GM23248 (cell line): ENCODE measurements at regions not wholly inside any gene's neighbourhood (a gene's known extent, or its start where the extent isn't known, plus 50 kb on each side); places are given as distances from the start of the nearest gene placed in this dataset. TPM values are rescaled to one million over a fixed set of nuclear protein-coding genes. Genes with fewer than 3 reads are reported as not detected.

Experiments
- DNase-seq: peaks from one replicate; pipeline ENCODE4 v3.0.0-alpha.2; 2015
- H2AFZ ChIP-seq: fragments of 200-600 bp; sonication (generic); 2 replicates; pipeline ENCODE4 v1.6.1; 2016; ENCODE audit warnings: antibody characterized with exemption
- H3F3A ChIP-seq: fragments of 200-600 bp; sonication (generic); 2 replicates; pipeline ENCODE4 v1.6.1; 2016; ENCODE audit warnings: mild to moderate bottlenecking, antibody characterized with exemption, mixed run types; ENCODE audit not compliant: insufficient read depth
- H3K27ac ChIP-seq: fragments of 200-600 bp; sonication (generic); 2 replicates; pipeline ENCODE4 v1.5.1; 2016; ENCODE audit warnings: mild to moderate bottlenecking
- H3K27me3 ChIP-seq: fragments of 200-600 bp; sonication (generic); replicated peaks from 2 replicates; pipeline ENCODE4 v1.6.1; 2016; ENCODE audit warnings: mild to moderate bottlenecking; ENCODE audit not compliant: insufficient read depth
- H3K36me3 ChIP-seq: fragments of 200-600 bp; sonication (generic); 2 replicates; pipeline ENCODE4 v1.6.1; 2016; ENCODE audit warnings: low read depth, mild to moderate bottlenecking
- H3K4me1 ChIP-seq: fragments of 200-600 bp; sonication (generic); 2 replicates; pipeline ENCODE4 v1.6.1; 2016; ENCODE audit warnings: mild to moderate bottlenecking; ENCODE audit not compliant: insufficient read depth
- H3K4me2 ChIP-seq: fragments of 200-600 bp; sonication (generic); one replicate; pipeline ENCODE4 v1.6.1; 2016; ENCODE audit warnings: mild to moderate bottlenecking; ENCODE audit not compliant: unreplicated experiment
- H3K4me3 ChIP-seq: fragments of 200-600 bp; sonication (generic); 2 replicates; pipeline ENCODE4 v1.5.1; 2016; ENCODE audit warnings: mild to moderate bottlenecking
- H3K79me2 ChIP-seq: fragments of 200-600 bp; sonication (generic); 2 replicates; pipeline ENCODE4 v1.6.1; 2016; ENCODE audit warnings: mild to moderate bottlenecking; ENCODE audit not compliant: insufficient read depth
- H3K9ac ChIP-seq: fragments of 200-600 bp; sonication (generic); 2 replicates; pipeline ENCODE4 v1.6.1; 2016; ENCODE audit warnings: mild to moderate bottlenecking
- H3K9me2 ChIP-seq: fragments of 200-600 bp; sonication (generic); 2 replicates; pipeline ENCODE4 v1.6.1; 2016; ENCODE audit warnings: mixed run types, mild to moderate bottlenecking, moderate library complexity; ENCODE audit not compliant: insufficient read depth
- H3K9me3 ChIP-seq: fragments of 200-600 bp; sonication (generic); one replicate; pipeline ENCODE4 v1.6.1; 2017; ENCODE audit warnings: low read depth
- H4K20me1 ChIP-seq: fragments of 200-600 bp; sonication (generic); 2 replicates; pipeline ENCODE4 v1.6.0; 2016; ENCODE audit not compliant: insufficient read depth
- EZH2 ChIP-seq: fragments of 200-600 bp; sonication (generic); IDR thresholded peaks from 2 replicates; pipeline ENCODE4 v1.6.1; 2018; ENCODE audit warnings: antibody characterized with exemption, mild to moderate bottlenecking; ENCODE audit not compliant: insufficient read depth, poor library complexity, severe bottlenecking
- EZH2phosphoT487 ChIP-seq: fragments of 200-600 bp; sonication (generic); IDR thresholded peaks from 2 replicates; pipeline ENCODE4 v1.6.1; 2018; ENCODE audit warnings: antibody characterized with exemption, moderate library complexity, mild to moderate bottlenecking, low read depth; ENCODE audit not compliant: insufficient read depth
- WGBS, 2 experiments: methylation state at CpG; one replicate each; pipeline ENCODE4 v1.1.6; 2015 to 2017; ENCODE audit warnings: low lambda C conversion rate in 2 of 2, low coverage in 1 of 2; ENCODE audit errors: missing lambda C conversion rate in 2 of 2; 5-methylcytosine and 5-hydroxymethylcytosine counted together
- in situ Hi-C: fragments of 300-500 bp; cut with MboI; formaldehyde crosslinking; loops from 2 replicates; pipeline ENCODE4 v1.15.0; 2020
- microRNA counts: library from miRNA; unstranded; fragments of <30 nt; microRNA quantifications from one replicate; lab custom pipeline; 2016
- microRNA-seq: library from miRNA; unstranded; fragments of <30 nt; microRNA quantifications from one replicate; pipeline ENCODE4, GENCODE V29; 2016; ENCODE audit warnings: borderline number of aligned reads
- small RNA-seq: library from RNA; depleted of rRNA; stranded (forward); fragments of <200 nt; gene quantifications from one replicate; pipeline ENCODE3, GENCODE V24; 2014; ENCODE audit warnings: low read depth, low replicate concordance

DNA sequence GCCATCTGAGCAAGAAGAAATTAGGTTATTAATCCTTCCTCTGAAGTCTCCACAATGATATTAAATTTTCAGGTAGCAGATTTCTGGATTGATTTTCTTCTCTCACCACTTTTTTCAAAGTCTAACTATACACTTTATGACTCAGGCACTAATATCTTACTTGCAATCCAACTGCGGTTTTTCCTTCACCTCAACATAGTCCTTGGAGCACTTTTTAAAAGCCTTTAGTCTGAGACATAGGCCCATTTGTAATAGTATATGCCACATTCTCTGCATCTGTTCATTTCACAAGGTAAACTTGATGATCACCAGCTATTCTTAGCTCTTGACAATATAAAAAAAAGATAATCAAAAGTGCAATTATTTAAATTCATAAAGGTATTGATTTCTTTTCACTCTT is 55.9 kb upstream of the EDNRA start:
- peak; percentile 60 for DNase-seq
- Histone ChIP-seq H3K4me2 (no peak overlapping the region), H3K4me1 (no peaks in the 10 kb centered on the region), H4K20me1 (no peaks in the 10 kb centered on the region), H3K27me3 (no peaks in the 10 kb centered on the region; the same call in none of the 2 replicates), H3K4me3 (no peak overlapping the region), H3K9me3 (no peaks in the 10 kb centered on the region), H3K9ac (no peak overlapping the region), H2AFZ (no peak overlapping the region), H3F3A (no peaks in the 10 kb centered on the region), H3K79me2 (no peaks in the 10 kb centered on the region), H3K36me3 (no peaks in the 10 kb centered on the region), H3K9me2 (no peaks in the 10 kb centered on the region), H3K27ac (no peak overlapping the region)
- TF ChIP-seq EZH2 (no peak), EZH2phosphoT487 (0 out of 2 replicates have a peak, but pooled peaks have one; percentile 52)
- in situ Hi-C loops: no loop called here
- 43 to 47% methylated on average over 1 of the region's 1 CpG for WGBS, 2 experiments

DNA sequence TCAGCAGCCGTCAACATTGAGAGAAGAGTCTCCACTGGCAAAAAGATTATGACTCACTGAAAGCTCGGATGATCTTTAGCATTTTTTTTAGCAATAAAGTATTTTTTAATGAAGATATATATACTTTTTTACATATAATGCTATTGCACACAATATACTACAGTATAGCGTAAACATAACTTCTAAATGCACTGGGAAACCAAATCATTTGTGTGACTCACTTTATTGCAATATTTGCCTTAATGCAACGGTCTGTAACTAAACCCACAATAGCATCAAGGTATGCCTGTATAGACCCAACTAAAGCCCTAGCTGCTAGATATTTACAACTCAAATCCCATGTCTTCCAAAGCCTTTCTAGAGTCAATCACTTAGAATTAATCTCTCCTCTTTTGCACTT is 52.3 kb upstream of the EDNRA start:
- 40 to 47% methylated on average over 4 of the region's 4 CpGs for WGBS, 2 experiments
- Histone ChIP-seq H3K4me1 (no peaks in the 10 kb centered on the region), H3K4me3 (no peak overlapping the region), H4K20me1 (no peaks in the 10 kb centered on the region), H3K36me3 (no peaks in the 10 kb centered on the region), H3K9ac (no peak overlapping the region), H3K4me2 (no peak overlapping the region), H3F3A (no peaks in the 10 kb centered on the region), H2AFZ (no peak overlapping the region), H3K9me3 (no peaks in the 10 kb centered on the region), H3K27ac (no peak overlapping the region), H3K79me2 (no peaks in the 10 kb centered on the region), H3K9me2 (no peaks in the 10 kb centered on the region), H3K27me3 (no peaks in the 10 kb centered on the region; the same call in 1 of the 2 replicates)
- no peak for TF ChIP-seq EZH2phosphoT487
- TF ChIP-seq EZH2: no peak
- DNase-seq: no peak
- in situ Hi-C loops: no loop called here

DNA sequence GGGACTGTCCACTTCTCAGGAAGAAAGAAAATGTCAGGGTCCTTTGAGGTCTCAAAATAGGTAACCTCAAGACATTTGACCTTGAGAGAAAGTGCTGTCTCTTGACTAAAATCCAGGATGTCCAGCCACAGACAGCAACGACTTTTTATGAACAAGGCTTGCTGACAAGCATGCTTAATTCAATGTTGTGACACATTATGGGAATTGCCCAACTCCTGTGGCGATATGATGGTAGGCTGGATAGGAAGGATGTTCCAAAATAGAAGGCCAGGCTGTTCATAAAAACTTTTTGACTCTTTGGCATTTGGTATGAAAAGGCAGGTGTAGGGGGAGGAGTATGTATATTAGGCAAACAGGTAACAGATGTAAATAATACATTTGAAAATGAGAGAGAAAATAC is 50.8 kb upstream of the EDNRA start:
- H3K9me2 ChIP-seq: no peaks in the 10 kb centered on the region
- H3K4me1 ChIP-seq: no peaks in the 10 kb centered on the region
- no peaks in the 10 kb centered on the region; the same call in 1 of the 2 replicates for H3K27me3 ChIP-seq
- H2AFZ ChIP-seq: no peak overlapping the region
- no peaks in the 10 kb centered on the region for H3F3A ChIP-seq
- H3K79me2 ChIP-seq: no peaks in the 10 kb centered on the region
- H3K4me3 ChIP-seq: no peak overlapping the region
- H3K27ac ChIP-seq: no peak overlapping the region
- H3K9ac ChIP-seq: no peak overlapping the region
- H3K36me3 ChIP-seq: no peaks in the 10 kb centered on the region
- in situ Hi-C loops: no loop called here
- 27 to 29% methylated on average over 2 of the region's 2 CpGs for WGBS, 2 experiments
- no peaks in the 10 kb centered on the region for H4K20me1 ChIP-seq
- TF ChIP-seq EZH2 (no peak), EZH2phosphoT487 (no peak)
- no peaks in the 10 kb centered on the region for H3K9me3 ChIP-seq
- DNase-seq: no peak
- no peak overlapping the region for H3K4me2 ChIP-seq

MicroRNAs encoded in the stretch of these regions (microRNA counts, 767-probe panel; counts per million panel counts)
- microRNA hsa-miR-548g-3p (lab: Ali Mortazavi, UCI): 447 counts per million, percentile 86 among the panel's probes with 10 or more counts

Small RNA genes in the stretch of these regions (microRNA-seq; reads per million reads assigned to microRNA genes)
- not detected for gene MIR548G

Small RNA genes in the stretch of these regions (small RNA-seq; reads per million reads assigned to genes)
- gene MIR548G: not detected
